GM18505 (cell line): ENCODE measurements at regions not wholly inside any gene's neighbourhood (a gene's known extent, or its start where the extent isn't known, plus 50 kb on each side); places are given as distances from the start of the nearest gene placed in this dataset.

ENCODE experiments used
- ATAC-seq: cut with Tn5 transposase; IDR thresholded peaks from one replicate; pipeline ENCODE4 v1.9.1; 2021; ENCODE audit not compliant: unreplicated experiment
- POLR2A ChIP-seq: IDR thresholded peaks from 4 replicates; pipeline ENCODE4 v1.6.1; 2011; ENCODE audit warnings: borderline replicate concordance; ENCODE audit not compliant: insufficient read depth, insufficient read length; ENCODE audit errors: extremely low read depth

DNA sequence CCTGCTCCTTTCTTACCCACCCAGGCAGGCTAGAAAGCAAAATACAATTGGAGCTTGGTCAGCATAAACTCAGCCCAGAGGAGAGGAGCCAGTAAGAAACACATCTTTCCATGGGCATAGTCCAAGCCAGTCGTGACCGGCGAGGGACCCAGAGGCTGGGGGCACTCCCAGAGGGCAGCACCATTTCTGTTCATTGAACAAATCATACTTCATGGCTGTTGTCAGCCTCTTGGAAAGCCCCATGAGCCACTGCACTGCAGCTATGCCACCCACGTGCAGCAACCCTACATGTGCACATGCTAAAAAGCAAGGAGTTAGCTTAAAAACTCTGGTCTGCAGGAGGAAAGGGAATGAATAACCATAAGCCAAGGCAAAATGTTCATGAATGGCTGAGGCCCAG, 90.0 kb upstream of the CDKN3 start:
- TF ChIP-seq POLR2A: no peak
- no peak for ATAC-seq

- no peak for TF ChIP-seq POLR2A
- ATAC-seq: no peak
Measured at GRCh38 chr14:54309615-54310014, 87.2 kb upstream of the CDKN3 start.

DNA sequence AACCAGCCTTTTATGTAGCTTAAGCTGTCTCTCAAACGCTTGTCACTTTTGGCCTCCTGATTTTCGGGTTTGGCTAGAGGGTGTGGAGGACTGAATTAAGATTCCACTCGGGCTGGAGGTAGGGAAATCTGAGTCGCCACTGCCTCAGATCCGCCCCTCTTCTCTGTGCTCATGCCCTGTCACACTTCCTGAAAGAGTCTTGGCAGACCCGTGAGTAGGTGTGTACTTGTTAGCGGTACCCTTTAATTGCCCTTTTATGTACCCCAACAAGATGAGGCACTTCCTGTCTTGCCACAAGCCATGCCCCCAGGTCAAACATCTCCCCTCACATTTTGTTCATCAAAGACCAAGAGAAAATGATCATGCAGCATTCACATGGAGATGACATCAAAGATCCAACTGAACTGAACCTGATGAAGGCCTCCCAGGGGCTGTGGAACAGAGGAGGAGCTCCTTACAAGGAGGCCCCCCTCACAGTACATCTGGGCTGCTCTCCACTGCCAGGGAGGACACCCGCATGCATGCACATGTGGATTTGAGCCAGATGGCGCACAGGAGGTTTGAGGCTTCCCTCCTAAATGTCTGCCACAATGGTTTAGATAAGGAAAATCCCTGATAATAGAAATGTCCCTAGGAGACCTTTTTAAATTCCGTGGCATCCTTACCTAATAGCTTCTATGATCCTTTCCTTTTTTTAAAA, 86.5 kb upstream of the CDKN3 start:
- no peak for ATAC-seq
- TF ChIP-seq POLR2A: no peak

DNA sequence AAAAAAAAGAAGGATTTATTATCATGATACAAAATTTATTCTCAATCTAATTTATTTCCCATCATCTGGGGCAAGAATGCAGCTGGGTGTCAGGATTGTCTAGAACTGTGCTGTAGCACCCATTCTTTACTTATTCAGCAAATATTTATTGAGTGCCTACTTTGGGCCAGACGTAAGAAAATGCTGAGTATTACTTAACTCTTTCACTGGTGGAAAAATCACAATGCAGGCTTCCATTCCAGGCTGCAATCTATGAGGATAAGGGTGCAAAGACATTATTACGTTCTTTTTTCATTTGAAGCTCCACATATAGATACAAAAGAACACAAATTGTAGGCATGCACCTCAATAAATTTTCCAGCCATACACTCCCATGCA, 86.0 kb upstream of the CDKN3 start:
- no peak for TF ChIP-seq POLR2A
- ATAC-seq: no peak

GRCh38 chr14:54312166-54312801, 84.5 kb upstream of the CDKN3 start:
- ATAC-seq: no peak
- no peak for TF ChIP-seq POLR2A

DNA sequence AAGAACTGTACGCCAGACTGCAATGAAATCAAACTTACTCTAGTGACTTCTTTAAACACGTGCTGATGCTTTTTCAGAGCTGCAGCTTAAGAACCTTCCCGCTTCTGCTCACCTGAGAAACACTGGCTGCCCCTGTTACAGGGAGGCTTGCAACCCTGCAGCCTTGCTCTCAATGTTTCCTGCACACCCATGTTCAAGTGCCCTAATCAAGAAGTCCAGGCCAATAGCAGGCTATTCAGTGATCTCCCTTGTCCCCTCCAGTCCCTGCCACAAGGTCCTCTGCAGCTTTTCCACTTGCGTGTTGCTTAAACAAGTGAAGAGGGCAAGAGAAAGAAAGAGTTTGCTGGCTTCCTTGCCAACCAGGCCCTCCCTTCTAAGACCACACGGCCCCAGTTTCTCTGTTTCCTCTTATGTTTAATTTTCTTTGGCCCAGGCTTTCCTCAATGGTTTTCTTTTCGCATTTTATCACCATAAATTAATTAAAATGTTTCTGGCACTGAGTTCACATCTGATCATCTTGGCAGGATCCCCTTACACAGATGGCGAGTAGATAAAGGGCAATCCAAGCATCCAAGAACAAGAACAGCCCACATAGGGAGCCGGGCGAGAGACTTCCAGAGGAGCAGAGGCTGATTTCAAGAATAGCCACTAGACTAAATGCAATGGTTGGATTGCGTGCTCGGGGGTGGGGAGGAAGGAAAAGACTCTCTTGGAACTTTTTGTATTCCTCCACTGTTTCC, 82.3 kb upstream of the CDKN3 start:
- TF ChIP-seq POLR2A: no peak
- ATAC-seq: no peak

- ATAC-seq: no peak
- TF ChIP-seq POLR2A: no peak
Measured at GRCh38 chr14:54316652-54317051, 80.2 kb upstream of the CDKN3 start.

- no peak for ATAC-seq
Measured at GRCh38 chr14:54317391-54317790, 79.4 kb upstream of the CDKN3 start.

DNA sequence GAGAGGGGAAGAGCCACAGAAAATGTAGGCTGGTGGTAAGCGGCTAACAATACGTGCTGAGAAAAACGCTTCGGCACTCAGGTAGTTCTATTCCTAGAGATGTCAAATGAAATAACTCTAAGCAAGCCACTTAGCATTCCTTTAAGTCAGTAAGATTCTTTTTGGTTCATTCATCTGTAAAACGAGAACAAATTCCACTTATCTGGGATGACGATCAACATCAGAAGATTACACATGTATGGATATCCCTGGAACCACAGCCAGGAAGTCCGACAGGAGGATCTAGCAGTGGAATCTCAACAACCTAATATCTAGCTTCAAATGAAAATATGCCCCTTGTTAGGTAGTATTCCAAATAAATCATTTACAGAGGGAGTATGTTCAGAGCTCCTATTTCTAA, 74.6 kb upstream of the CDKN3 start:
- ATAC-seq: no peak
- TF ChIP-seq POLR2A: no peak

More at GRCh38 chr14:54317391-54317790, 79.4 kb upstream of the CDKN3 start:
- TF ChIP-seq POLR2A: no peak

GRCh38 chr14:54322701-54323337, 74.0 kb upstream of the CDKN3 start:
- no peak for TF ChIP-seq POLR2A
- no peak for ATAC-seq

GRCh38 chr14:54325766-54326165, 71.0 kb upstream of the CDKN3 start:
- no peak for TF ChIP-seq POLR2A
- no peak for ATAC-seq

GRCh38 chr14:54329082-54329695, 67.6 kb upstream of the CDKN3 start:
- no peak for TF ChIP-seq POLR2A
- ATAC-seq: no peak

- ATAC-seq: no peak
- no peak for TF ChIP-seq POLR2A
Measured at GRCh38 chr14:54330876-54331275, 65.9 kb upstream of the CDKN3 start.
